H1 (cell line): ENCODE measurements at regions not wholly inside any gene's neighbourhood (a gene's known extent, or its start where the extent isn't known, plus 50 kb on each side); places are given as distances from the start of the nearest gene placed in this dataset.

Experiments used
- CTCF ChIA-PET: fragments of 300-600 bp; sonication (Branson Sonifier 250); formaldehyde crosslinking; loops from one replicate; lab custom pipeline; 2021; ENCODE audit not compliant: partially characterized antibody; lab: Charles Lee
- POLR2A ChIA-PET: fragments of 300-600 bp; sonication (Branson Sonifier 250); formaldehyde crosslinking; loops from one replicate; lab custom pipeline; 2021; ENCODE audit warnings: inconsistent platforms; ENCODE audit not compliant: partially characterized antibody; lab: Charles Lee
- DNase-seq, 2 experiments: peaks; one replicate each; pipeline versions ENCODE4 v3.0.0 to v3.0.0-alpha.2; 2010 to 2022; ENCODE audit warnings: low spot score in 2 of 2, low read depth in 1 of 2, mixed read lengths in 1 of 2
- FAIRE-seq: peaks from 2 replicates; lab custom pipeline; 2011; peaks lifted over from hg19 to GRCh38; lab: Jason Lieb, UNC
- H2AFZ ChIP-seq: 2 replicates; pipeline ENCODE4 v1.8.1; 2012; ENCODE audit warnings: low read length, inconsistent platforms
- H2AK5ac ChIP-seq: 2 replicates; pipeline ENCODE4 v1.6.1; 2013; ENCODE audit warnings: low read depth, low read length
- H2BK120ac ChIP-seq: replicated peaks from 2 replicates; pipeline ENCODE3; 2013; ENCODE audit warnings: low read depth, low read length, inconsistent platforms
- H2BK12ac ChIP-seq: 2 replicates; pipeline ENCODE4 v1.6.1; 2013; ENCODE audit warnings: low read depth, low read length
- H2BK15ac ChIP-seq: 2 replicates; pipeline ENCODE4 v1.6.1; 2013; ENCODE audit warnings: low read length
- H2BK20ac ChIP-seq: 2 replicates; pipeline ENCODE4 v1.6.1; 2013; ENCODE audit warnings: low read length
- H2BK5ac ChIP-seq: 2 replicates; pipeline ENCODE4 v1.6.1; 2013; ENCODE audit warnings: low read depth, low read length
- H3K14ac ChIP-seq: 2 replicates; pipeline ENCODE4 v1.6.1; 2013; ENCODE audit warnings: inconsistent platforms; ENCODE audit not compliant: insufficient read length
- H3K18ac ChIP-seq: 2 replicates; pipeline ENCODE4 v1.6.1; 2013; ENCODE audit warnings: low read length; ENCODE audit errors: extremely low read depth
- H3K23ac ChIP-seq: 2 replicates; pipeline ENCODE4 v1.6.1; 2013; ENCODE audit warnings: inconsistent platforms; ENCODE audit not compliant: insufficient read length
- H3K23me2 ChIP-seq: 2 replicates; pipeline ENCODE4 v1.6.1; 2013; ENCODE audit warnings: low read depth, low read length
- H3K27ac ChIP-seq: 2 replicates; pipeline ENCODE4 v1.6.1; 2011; ENCODE audit warnings: low read depth, low read length, inconsistent platforms
- H3K27me3 ChIP-seq, 4 experiments: replicated peaks in 1 of 4; 1 replicate in 1 of 4; 2 replicates in 3 of 4; pipeline versions ENCODE4 v1.6.1 to v1.8.1; 2011 to 2013; ENCODE audit warnings: low read length in 3 of 4, mild to moderate bottlenecking in 3 of 4, inconsistent platforms in 2 of 4, mixed read lengths in 2 of 4, moderate library complexity in 1 of 4; ENCODE audit not compliant: control insufficient read depth in 3 of 4, insufficient read depth in 3 of 4; ENCODE audit errors: extremely low read depth in 1 of 4
- H3K36me3 ChIP-seq, 4 experiments: 2 replicates each; pipeline versions ENCODE4 v1.6.1 to v1.8.1; 2011 to 2013; ENCODE audit warnings: mild to moderate bottlenecking in 4 of 4, low read length in 3 of 4, moderate library complexity in 2 of 4, control low read depth in 1 of 4, inconsistent platforms in 1 of 4; ENCODE audit not compliant: insufficient read depth in 4 of 4, control insufficient read depth in 2 of 4
- H3K4ac ChIP-seq: replicated peaks from 2 replicates; pipeline ENCODE3; 2013; ENCODE audit warnings: low read length, low read depth, mixed read lengths, inconsistent platforms; ENCODE audit not compliant: insufficient read length
- H3K4me1 ChIP-seq, 4 experiments: replicated peaks in 1 of 4; 1 replicate in 1 of 4; 2 replicates in 3 of 4; pipeline versions ENCODE4 v1.6.1 to v1.8.1; 2011 to 2013; ENCODE audit warnings: low read length in 3 of 4, inconsistent platforms in 2 of 4, mixed read lengths in 1 of 4; ENCODE audit not compliant: insufficient read depth in 4 of 4, control insufficient read depth in 3 of 4
- H3K4me2 ChIP-seq, 2 experiments: 2 replicates each; pipeline versions ENCODE4 v1.6.1 to v1.8.1; 2011 to 2013; ENCODE audit warnings: low read depth in 2 of 2, low read length in 2 of 2, control low read depth in 1 of 2, inconsistent platforms in 1 of 2, mild to moderate bottlenecking in 1 of 2; ENCODE audit not compliant: insufficient read depth in 1 of 2
- H3K4me3 ChIP-seq, 4 experiments: fragments of 200-600, 300-600 bp in 1 of 4; sonication (generic), shearing (Covaris generic), sonication (Bioruptor Twin) in 1 of 4; 2 replicates each; pipeline versions ENCODE4 v1.5.1 to v1.8.1; 2011 to 2016; ENCODE audit warnings: low read length in 4 of 4, low read depth in 3 of 4, control low read depth in 2 of 4, inconsistent platforms in 2 of 4, mild to moderate bottlenecking in 2 of 4, mixed read lengths in 1 of 4, moderate library complexity in 1 of 4; ENCODE audit not compliant: insufficient read depth in 2 of 4; ENCODE audit errors: extremely low read depth in 1 of 4
- H3K56ac ChIP-seq: replicated peaks from 2 replicates; pipeline ENCODE3; 2013; ENCODE audit warnings: low read depth, mild to moderate bottlenecking, mixed read lengths, low read length, inconsistent platforms; ENCODE audit not compliant: insufficient read length
- H3K79me1 ChIP-seq: 2 replicates; pipeline ENCODE4 v1.6.1; 2013; ENCODE audit warnings: low read depth, low read length, control low read depth
- H3K79me2 ChIP-seq, 2 experiments: 2 replicates each; pipeline versions ENCODE4 v1.6.1 to v1.8.1; 2012 to 2013; ENCODE audit warnings: low read length in 2 of 2, mild to moderate bottlenecking in 2 of 2, inconsistent platforms in 1 of 2; ENCODE audit not compliant: insufficient read depth in 2 of 2, control insufficient read depth in 1 of 2
- H3K9ac ChIP-seq, 4 experiments: replicated peaks in 1 of 4; 1 replicate in 1 of 4; 2 replicates in 3 of 4; pipeline versions ENCODE4 v1.6.1 to v1.8.1; 2011 to 2013; ENCODE audit warnings: low read depth in 3 of 4, low read length in 3 of 4, control low read depth in 2 of 4, mild to moderate bottlenecking in 2 of 4, moderate library complexity in 2 of 4, inconsistent platforms in 1 of 4; ENCODE audit errors: extremely low read depth in 1 of 4
- H3K9me3 ChIP-seq, 2 experiments: 2 replicates each; pipeline versions ENCODE4 v1.6.1 to v1.8.1; 2012 to 2013; ENCODE audit warnings: mild to moderate bottlenecking in 2 of 2, moderate library complexity in 2 of 2, control low read depth in 1 of 2, inconsistent platforms in 1 of 2, low read depth in 1 of 2, low read length in 1 of 2, mixed read lengths in 1 of 2; ENCODE audit not compliant: insufficient read depth in 2 of 2
- H4K20me1 ChIP-seq, 2 experiments: replicated peaks in 1 of 2; 2 replicates each; pipeline versions ENCODE3 to v1.8.1; 2011 to 2013; ENCODE audit warnings: inconsistent platforms in 2 of 2, low read length in 2 of 2, mild to moderate bottlenecking in 1 of 2; ENCODE audit not compliant: insufficient read depth in 2 of 2, control insufficient read depth in 1 of 2
- H4K5ac ChIP-seq: 2 replicates; pipeline ENCODE4 v1.6.1; 2013; ENCODE audit warnings: low read length, low read depth, mixed read lengths, inconsistent platforms; ENCODE audit not compliant: insufficient read length
- H4K8ac ChIP-seq: 2 replicates; pipeline ENCODE4 v1.8.0; 2013; ENCODE audit warnings: mild to moderate bottlenecking, moderate library complexity, low read length, inconsistent platforms; ENCODE audit not compliant: insufficient read depth; ENCODE audit errors: extremely low read depth
- H4K91ac ChIP-seq: replicated peaks from 2 replicates; pipeline ENCODE3; 2013; ENCODE audit warnings: low read length, mixed read lengths, inconsistent platforms; ENCODE audit not compliant: insufficient read length
- BRCA1 ChIP-seq: IDR thresholded peaks from 2 replicates; pipeline ENCODE4 v1.6.1; 2012; ENCODE audit warnings: low read depth, low read length, improper control_type of control experiment
- CHD2 ChIP-seq: IDR thresholded peaks from 2 replicates; pipeline ENCODE4 v1.6.1; 2012; ENCODE audit warnings: low read length, improper control_type of control experiment
- EZH2 ChIP-seq: fragments of 200-600 bp; sonication (generic); IDR thresholded peaks from 2 replicates; pipeline ENCODE4 v1.7.1; 2012; ENCODE audit warnings: low read depth, mild to moderate bottlenecking, moderate library complexity, low read length, inconsistent platforms; ENCODE audit not compliant: severe bottlenecking
- FOSL1 ChIP-seq: IDR thresholded peaks from 2 replicates; pipeline ENCODE4 v1.6.1; 2011; ENCODE audit warnings: mild to moderate bottlenecking, low read depth, low read length, moderate library complexity; ENCODE audit not compliant: insufficient read depth
- JUN ChIP-seq: IDR thresholded peaks from 2 replicates; pipeline ENCODE4 v1.6.1; 2011; ENCODE audit warnings: low read depth, mild to moderate bottlenecking, improper control_type of control experiment, low read length
- JUND ChIP-seq: IDR thresholded peaks from 2 replicates; pipeline ENCODE4 v1.6.1; 2011; ENCODE audit warnings: mild to moderate bottlenecking, improper control_type of control experiment, low read length
- MAFK ChIP-seq: IDR thresholded peaks from 2 replicates; pipeline ENCODE4 v1.6.1; 2012; ENCODE audit warnings: low read depth, mild to moderate bottlenecking, improper control_type of control experiment, low read length
- MAX ChIP-seq: IDR thresholded peaks from 2 replicates; pipeline ENCODE4 v1.6.1; 2012; ENCODE audit warnings: inconsistent platforms
- NANOG ChIP-seq: IDR thresholded peaks from 2 replicates; pipeline ENCODE4 v1.6.1; 2011; ENCODE audit warnings: low read length, low read depth, mild to moderate bottlenecking, inconsistent platforms; ENCODE audit not compliant: insufficient read depth, poor library complexity, severe bottlenecking
- SAP30 ChIP-seq: fragments of 300-600 bp; sonication (generic); IDR thresholded peaks from 2 replicates; pipeline ENCODE4 v1.7.1; 2012; ENCODE audit warnings: low read length, moderate library complexity, mild to moderate bottlenecking, inconsistent platforms; ENCODE audit not compliant: insufficient read depth, insufficient replicate concordance
- SIN3A ChIP-seq, 2 experiments: IDR thresholded peaks in 1 of 2; conservative IDR thresholded peaks in 1 of 2; 2 replicates each; pipeline ENCODE4 v1.6.1; 2011 to 2012; ENCODE audit warnings: low read length in 2 of 2, improper control_type of control experiment in 1 of 2, low read depth in 1 of 2, mild to moderate bottlenecking in 1 of 2
- WGBS, 2 experiments: shearing (Covaris generic) in 1 of 2; methylation state at CpG; one replicate each; pipeline versions ENCODE4 v1.1.6 to v1.1.7; 2013 to 2015; ENCODE audit warnings: low lambda C conversion rate in 2 of 2, mixed read lengths in 2 of 2, inconsistent platforms in 1 of 2, low coverage in 1 of 2, missing lambda C conversion rate in 1 of 2; ENCODE audit not compliant: insufficient replicate concordance in 2 of 2, insufficient coverage in 1 of 2, insufficient read length in 1 of 2; ENCODE audit errors: extremely low coverage in 1 of 2, missing lambda C conversion rate in 1 of 2; 5-methylcytosine and 5-hydroxymethylcytosine counted together
- TF ChIP-seq, protein P1 (sequence below): IDR thresholded peaks from 2 replicates; pipeline ENCODE4 v1.6.1; 2011; ENCODE audit warnings: low read length, improper control_type of control experiment

DNA sequence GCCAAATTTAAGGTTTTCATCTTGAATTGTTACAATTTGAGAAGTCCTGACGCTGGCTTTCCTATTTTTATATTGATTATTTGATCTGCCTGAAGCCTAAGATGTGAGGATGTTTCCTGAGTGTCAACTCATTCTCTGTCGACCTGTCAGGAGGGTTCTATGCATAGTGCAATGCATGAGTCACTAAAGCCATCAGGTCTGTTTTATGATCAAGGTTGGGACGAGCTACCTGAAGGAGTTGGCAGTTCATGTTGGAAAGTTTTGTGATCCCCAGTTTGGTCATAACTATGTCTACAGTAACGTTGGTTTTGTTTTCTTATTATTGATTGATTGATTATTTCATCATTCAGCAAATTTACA, 71.2 kb downstream of the NABP1 start:
- Histone ChIP-seq H3K27ac (no peak overlapping the region), H2BK5ac (no peak overlapping the region), H3K18ac (no peak overlapping the region), H3K23me2 (no peaks in the 10 kb centered on the region), H2BK12ac (no peak overlapping the region), H4K8ac (no peak overlapping the region), H3K9me3 (no peaks in the 10 kb centered on the region), H4K91ac (no peak overlapping the region), H3K23ac (no peak overlapping the region), H3K79me1 (no peaks in the 10 kb centered on the region), H3K4me1 (no peaks in the 10 kb centered on the region), H3K79me2 (no peaks in the 10 kb centered on the region), H3K36me3 (no peaks in the 10 kb centered on the region), H4K5ac (no peak overlapping the region), H4K20me1 (no peaks in the 10 kb centered on the region), H2BK20ac (no peak overlapping the region), H2AK5ac (no peak overlapping the region), H2BK15ac (no peak overlapping the region), H3K14ac (no peak overlapping the region), H2BK120ac (no peak overlapping the region), H3K56ac (no peak overlapping the region), H3K4me3 (no peak overlapping the region), H3K9ac (no peak overlapping the region), H3K27me3 (no peaks in the 10 kb centered on the region), H3K4me2 (no peak overlapping the region), H2AFZ (no peak overlapping the region), H3K4ac (no peak overlapping the region)
- CTCF ChIA-PET: interaction anchor here (1.6 to 3.7 kb wide), 2 partner anchors 10 to 13 kb away, joined by 3 to 14 read pairs; no protein-coding TSS in a partner anchor
- no peak for TF ChIP-seq SAP30
- no peak for TF ChIP-seq SIN3A (conservative IDR thresholded peaks at IDR 0.05 in 1 of 2, IDR thresholded peaks at IDR 0.05 in 1 of 2; ENCODE audit: low read depth in 1 of 2, low read length in 2 of 2)
- no peak for TF ChIP-seq MAFK
- TF ChIP-seq JUND: no peak
- TF ChIP-seq EZH2: no peak
- no peak for TF ChIP-seq CHD2
- TF ChIP-seq NANOG: no peak
- no peak for TF ChIP-seq BRCA1
- TF ChIP-seq, protein P1, sequence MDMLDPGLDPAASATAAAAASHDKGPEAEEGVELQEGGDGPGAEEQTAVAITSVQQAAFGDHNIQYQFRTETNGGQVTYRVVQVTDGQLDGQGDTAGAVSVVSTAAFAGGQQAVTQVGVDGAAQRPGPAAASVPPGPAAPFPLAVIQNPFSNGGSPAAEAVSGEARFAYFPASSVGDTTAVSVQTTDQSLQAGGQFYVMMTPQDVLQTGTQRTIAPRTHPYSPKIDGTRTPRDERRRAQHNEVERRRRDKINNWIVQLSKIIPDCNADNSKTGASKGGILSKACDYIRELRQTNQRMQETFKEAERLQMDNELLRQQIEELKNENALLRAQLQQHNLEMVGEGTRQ: no peak
- no peak for TF ChIP-seq JUN
- no peak for TF ChIP-seq MAX
- no peak for TF ChIP-seq FOSL1
- WGBS, 2 experiments: 89% methylated on average over 4 of the region's 4 CpGs; no CpG with 5 or more reads in 1 of the 2 experiments
- no peak for FAIRE-seq
- no peak for DNase-seq
- POLR2A ChIA-PET: no interaction called here
